IMR-90 (cell line): ENCODE measurements at regions not wholly inside any gene's neighbourhood (a gene's known extent, or its start where the extent isn't known, plus 50 kb on each side); places are given as distances from the start of the nearest gene placed in this dataset.

Experiments
- ATAC-seq: fragments of 200-7000 bp; cut with Tn5 transposase; 2 replicates; pipeline ENCODE4 v1.9.1; 2020; ENCODE audit warnings: low read depth, mild to moderate bottlenecking, moderate library complexity
- BruUV-seq: library from RNA; stranded (reverse); fragments of 400-500 nt; replicated peaks from 2 replicates; lab custom pipeline; 2021; lab: Mats Ljungman, UMichigan
- CTCF ChIA-PET: fragments of 300-600 bp; formaldehyde crosslinking; extraction: SDS; loops from one replicate; lab custom pipeline; 2021; ENCODE audit warnings: antibody characterized with exemption; lab: Yijun Ruan, JAX
- POLR2A ChIA-PET: fragments of 300-600 bp; sonication (Branson Sonifier 250); formaldehyde crosslinking; loops from one replicate; lab custom pipeline; 2022; ENCODE audit warnings: antibody characterized with exemption; ENCODE audit not compliant: unreplicated experiment; lab: Charles Lee
- DNase-seq: peaks from one replicate; pipeline ENCODE4 v3.0.0; 2013
- H2AFZ ChIP-seq: replicated peaks from 2 replicates; pipeline ENCODE3; 2013; ENCODE audit warnings: low read length, mild to moderate bottlenecking; ENCODE audit not compliant: poor library complexity
- H2AK5ac ChIP-seq: 2 replicates; pipeline ENCODE4 v1.6.1; 2013; ENCODE audit warnings: low read depth, low read length, inconsistent platforms
- H2AK9ac ChIP-seq: replicated peaks from 2 replicates; pipeline ENCODE3; 2013; ENCODE audit warnings: mild to moderate bottlenecking, low read depth, low read length, moderate library complexity; ENCODE audit not compliant: poor library complexity
- H2BK120ac ChIP-seq: 2 replicates; pipeline ENCODE4 v1.6.1; 2013; ENCODE audit warnings: low read depth, low read length, inconsistent platforms
- H2BK15ac ChIP-seq: 3 replicates; pipeline ENCODE4 v1.6.1; 2013; ENCODE audit warnings: low read depth, low read length, inconsistent platforms
- H2BK20ac ChIP-seq: 2 replicates; pipeline ENCODE4 v1.6.1; 2013; ENCODE audit warnings: low read depth, mild to moderate bottlenecking, inconsistent platforms, low read length, moderate library complexity
- H2BK5ac ChIP-seq: 2 replicates; pipeline ENCODE4 v1.6.1; 2013; ENCODE audit warnings: mild to moderate bottlenecking, low read depth, low read length, inconsistent platforms; ENCODE audit not compliant: poor library complexity, severe bottlenecking
- H3K14ac ChIP-seq: replicated peaks from 2 replicates; pipeline ENCODE4 v1.6.1; 2013; ENCODE audit warnings: low read depth, low read length, inconsistent platforms
- H3K18ac ChIP-seq: 2 replicates; pipeline ENCODE4 v1.6.1; 2013; ENCODE audit warnings: low read depth, low read length, control low read depth
- H3K23ac ChIP-seq: 2 replicates; pipeline ENCODE4 v1.6.1; 2013; ENCODE audit warnings: low read depth, low read length, inconsistent platforms
- H3K27ac ChIP-seq: 2 replicates; pipeline ENCODE4 v1.5.1; 2013; ENCODE audit warnings: mild to moderate bottlenecking, control low read depth, low read length; ENCODE audit not compliant: insufficient read depth
- H3K27me3 ChIP-seq: 2 replicates; pipeline ENCODE4 v1.6.1; 2013; ENCODE audit warnings: low read length; ENCODE audit not compliant: control insufficient read depth, insufficient read depth
- H3K36me3 ChIP-seq: 2 replicates; pipeline ENCODE4 v1.6.1; 2013; ENCODE audit warnings: low read length, mixed read lengths; ENCODE audit not compliant: control insufficient read depth, insufficient read depth
- H3K4ac ChIP-seq: 2 replicates; pipeline ENCODE4 v1.6.1; 2013; ENCODE audit warnings: low read depth, low read length, inconsistent platforms
- H3K4me1 ChIP-seq: 2 replicates; pipeline ENCODE4 v1.6.1; 2013; ENCODE audit warnings: low read length, mixed read lengths; ENCODE audit not compliant: control insufficient read depth, insufficient read depth
- H3K4me2 ChIP-seq: 2 replicates; pipeline ENCODE4 v1.6.1; 2013; ENCODE audit warnings: low read depth, mild to moderate bottlenecking, control low read depth, low read length, moderate library complexity
- H3K4me3 ChIP-seq: 2 replicates; pipeline ENCODE4 v1.5.1; 2013; ENCODE audit warnings: low read depth, mild to moderate bottlenecking, control low read depth, low read length, moderate library complexity; ENCODE audit not compliant: insufficient read depth
- H3K56ac ChIP-seq: 2 replicates; pipeline ENCODE4 v1.6.1; 2013; ENCODE audit warnings: low read length, inconsistent platforms; ENCODE audit not compliant: insufficient read depth; ENCODE audit errors: extremely low read depth
- H3K79me1 ChIP-seq, 2 experiments: 2 replicates each; pipeline ENCODE4 v1.6.1; 2013; ENCODE audit warnings: low read length in 2 of 2, inconsistent platforms in 1 of 2, low read depth in 1 of 2
- H3K9ac ChIP-seq: 2 replicates; pipeline ENCODE4 v1.6.1; 2013; ENCODE audit warnings: low read depth, low read length, control low read depth
- H3K9me1 ChIP-seq: 2 replicates; pipeline ENCODE4 v1.6.1; 2013; ENCODE audit warnings: low read length, inconsistent platforms; ENCODE audit not compliant: insufficient read depth
- H3K9me3 ChIP-seq: 2 replicates; pipeline ENCODE4 v1.6.1; 2013; ENCODE audit warnings: low read length; ENCODE audit not compliant: control insufficient read depth, insufficient read depth
- H4K20me1 ChIP-seq: 2 replicates; pipeline ENCODE4 v1.6.1; 2013; ENCODE audit warnings: low read length, inconsistent platforms; ENCODE audit not compliant: insufficient read depth
- H4K5ac ChIP-seq: 2 replicates; pipeline ENCODE4 v1.6.1; 2013; ENCODE audit warnings: mild to moderate bottlenecking, low read depth, low read length, control low read depth
- H4K8ac ChIP-seq, 2 experiments: 2 replicates each; pipeline ENCODE4 v1.6.1; 2013; ENCODE audit warnings: low read depth in 2 of 2, low read length in 2 of 2, control low read depth in 1 of 2, inconsistent platforms in 1 of 2
- H4K91ac ChIP-seq: 2 replicates; pipeline ENCODE4 v1.6.1; 2013; ENCODE audit warnings: low read depth, low read length, inconsistent platforms; ENCODE audit not compliant: insufficient read depth
- CHD1 ChIP-seq: IDR thresholded peaks from 2 replicates; pipeline ENCODE4 v1.6.1; 2012; ENCODE audit warnings: low read depth, low read length, improper control_type of control experiment
- MAZ ChIP-seq: IDR thresholded peaks from 2 replicates; pipeline ENCODE4 v1.6.1; 2012; ENCODE audit warnings: low read depth, mild to moderate bottlenecking, low read length, improper control_type of control experiment, moderate library complexity, borderline replicate concordance
- MXI1 ChIP-seq: IDR thresholded peaks from 2 replicates; pipeline ENCODE4 v1.6.1; 2012; ENCODE audit warnings: low read depth, mild to moderate bottlenecking, low read length, moderate library complexity, borderline replicate concordance
- RAD21 ChIP-seq: IDR thresholded peaks from 2 replicates; pipeline ENCODE4 v1.6.1; 2012; ENCODE audit warnings: low read length, improper control_type of control experiment
- WGBS, 2 experiments: methylation state at CpG; one replicate each; pipeline versions ENCODE4 v1.1.5 to v1.1.7; 2013; ENCODE audit warnings: missing lambda C conversion rate in 2 of 2; ENCODE audit not compliant: insufficient read length in 1 of 2; ENCODE audit errors: extremely low coverage in 2 of 2; 5-methylcytosine and 5-hydroxymethylcytosine counted together
- dilution Hi-C: fragments of 300-500 bp; cut with HindIII; formaldehyde crosslinking; loops from one replicate; pipeline ENCODE4 v1.14.3; 2018; ENCODE audit warnings: low sequenced_read_pairs; ENCODE audit not compliant: unreplicated experiment
- in situ Hi-C: fragments of 300-500 bp; cut with MboI; formaldehyde crosslinking; loops from 3 replicates; pipeline ENCODE4 v1.14.3; 2019; ENCODE audit warnings: low sequenced_read_pairs, inconsistent platforms, mixed read lengths
- intact Hi-C: fragments of 100-400 bp; cut with micrococcal nuclease; formaldehyde crosslinking; loops from 2 replicates; pipeline ENCODE4 v1.10.0; 2022
- TF ChIP-seq, protein P1 (sequence below): fragments of 150-350 bp; IDR thresholded peaks from 2 replicates; pipeline ENCODE4 v1.6.1; 2017; ENCODE audit warnings: mild to moderate bottlenecking, antibody characterized with exemption, low read length, low read depth
- TF ChIP-seq, protein P2 (sequence below): conservative IDR thresholded peaks from 2 replicates; pipeline ENCODE4 v1.5.1; 2012; ENCODE audit warnings: mild to moderate bottlenecking, low read depth, low read length, improper control_type of control experiment

DNA sequence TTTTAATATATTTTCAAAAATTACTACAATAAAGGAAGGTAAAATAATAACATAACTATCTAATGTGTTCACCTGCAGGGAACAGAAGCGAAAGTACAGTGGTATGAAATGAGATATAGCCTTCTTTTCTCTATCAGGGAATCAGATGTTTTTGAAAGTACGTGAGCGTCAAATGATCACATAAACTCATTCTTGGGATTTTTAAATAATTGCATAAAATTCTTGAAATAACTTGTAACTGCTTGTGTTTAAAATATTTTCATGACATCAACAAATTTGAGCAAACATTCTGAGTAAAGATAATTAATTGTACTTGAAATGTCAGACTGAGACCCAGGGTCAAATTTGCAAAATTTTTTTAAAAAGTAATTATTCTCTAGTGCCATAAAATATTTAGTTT, 193.5 kb upstream of the NEIL3 start:
- Histone ChIP-seq H3K14ac (no peak overlapping the region), H3K4me3 (no peak overlapping the region), H3K56ac (no peak overlapping the region), H4K8ac (no peak overlapping the region), H3K9me3 (peaks cover 9% of the 10 kb centered on the region), H3K9ac (no peak overlapping the region), H2BK5ac (peak overlapping the region; percentile 67), H3K4ac (no peak overlapping the region), H2BK20ac (no peak overlapping the region), H3K27me3 (no peaks in the 10 kb centered on the region), H2AK9ac (no peak overlapping the region), H4K91ac (no peak overlapping the region), H2AK5ac (no peak overlapping the region), H3K79me1 (no peaks in the 10 kb centered on the region), H3K23ac (no peak overlapping the region), H4K5ac (no peak overlapping the region), H3K18ac (no peak overlapping the region), H3K4me2 (no peak overlapping the region), H3K27ac (no peak overlapping the region), H4K20me1 (no peaks in the 10 kb centered on the region), H3K9me1 (no peaks in the 10 kb centered on the region), H3K4me1 (peaks cover 2% of the 10 kb centered on the region), H2BK15ac (no peak overlapping the region), H2AFZ (no peak overlapping the region), H2BK120ac (no peak overlapping the region), H3K36me3 (no peaks in the 10 kb centered on the region)
- DNase-seq = no peak
- no peak for TF ChIP-seq MAZ
- no peak for TF ChIP-seq RAD21
- TF ChIP-seq, protein P1, sequence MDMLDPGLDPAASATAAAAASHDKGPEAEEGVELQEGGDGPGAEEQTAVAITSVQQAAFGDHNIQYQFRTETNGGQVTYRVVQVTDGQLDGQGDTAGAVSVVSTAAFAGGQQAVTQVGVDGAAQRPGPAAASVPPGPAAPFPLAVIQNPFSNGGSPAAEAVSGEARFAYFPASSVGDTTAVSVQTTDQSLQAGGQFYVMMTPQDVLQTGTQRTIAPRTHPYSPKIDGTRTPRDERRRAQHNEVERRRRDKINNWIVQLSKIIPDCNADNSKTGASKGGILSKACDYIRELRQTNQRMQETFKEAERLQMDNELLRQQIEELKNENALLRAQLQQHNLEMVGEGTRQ = no peak
- TF ChIP-seq, protein P2, sequence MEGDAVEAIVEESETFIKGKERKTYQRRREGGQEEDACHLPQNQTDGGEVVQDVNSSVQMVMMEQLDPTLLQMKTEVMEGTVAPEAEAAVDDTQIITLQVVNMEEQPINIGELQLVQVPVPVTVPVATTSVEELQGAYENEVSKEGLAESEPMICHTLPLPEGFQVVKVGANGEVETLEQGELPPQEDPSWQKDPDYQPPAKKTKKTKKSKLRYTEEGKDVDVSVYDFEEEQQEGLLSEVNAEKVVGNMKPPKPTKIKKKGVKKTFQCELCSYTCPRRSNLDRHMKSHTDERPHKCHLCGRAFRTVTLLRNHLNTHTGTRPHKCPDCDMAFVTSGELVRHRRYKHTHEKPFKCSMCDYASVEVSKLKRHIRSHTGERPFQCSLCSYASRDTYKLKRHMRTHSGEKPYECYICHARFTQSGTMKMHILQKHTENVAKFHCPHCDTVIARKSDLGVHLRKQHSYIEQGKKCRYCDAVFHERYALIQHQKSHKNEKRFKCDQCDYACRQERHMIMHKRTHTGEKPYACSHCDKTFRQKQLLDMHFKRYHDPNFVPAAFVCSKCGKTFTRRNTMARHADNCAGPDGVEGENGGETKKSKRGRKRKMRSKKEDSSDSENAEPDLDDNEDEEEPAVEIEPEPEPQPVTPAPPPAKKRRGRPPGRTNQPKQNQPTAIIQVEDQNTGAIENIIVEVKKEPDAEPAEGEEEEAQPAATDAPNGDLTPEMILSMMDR = no peak
- TF ChIP-seq MXI1 = no peak
- TF ChIP-seq CHD1 = no peak
- ChIA-PET POLR2A (no interaction called here), CTCF (no interaction called here)
- ATAC-seq = no peak; the same call in 1 of the 2 replicates
- intact Hi-C loops = loop anchor here (5.0 kb wide), 2 partner anchors 324 to 366 kb away; partner anchors contain the start of gene VEGFC
- no TSS peak for BruUV-seq
- dilution Hi-C loops = no loop called here
- WGBS, 2 experiments = no CpG with 5 or more reads among the region's 3 CpGs
- in situ Hi-C loops = loop anchor here (10.0 to 25.0 kb wide), 2 partner anchors 219 to 446 kb away; no protein-coding TSS in a partner anchor
